Thyroid gland (tissue), 4 donors: ENCODE measurements at regions not wholly inside any gene's neighbourhood (a gene's known extent, or its start where the extent isn't known, plus 50 kb on each side); places are given as distances from the start of the nearest gene placed in this dataset.

Source experiments
- POLR2A ChIP-seq, 2 donors: fragments of 450-650 bp; IDR thresholded peaks; one replicate each; pipeline ENCODE4 v1.6.1; 2017; ENCODE audit warnings: antibody characterized with exemption in 2 of 2, mild to moderate bottlenecking in 2 of 2, moderate library complexity in 1 of 2
- TF ChIP-seq, protein P1 (sequence below), 6 experiments: fragments of 200-600 bp in 3 of 6; fragments of 450-650 bp in 3 of 6; sonication (generic) in 3 of 6; IDR thresholded peaks; one replicate each; pipeline ENCODE4 v1.5.1; 2016 to 2019; ENCODE audit warnings: antibody characterized with exemption in 6 of 6, mild to moderate bottlenecking in 2 of 6, inconsistent platforms in 1 of 6, moderate library complexity in 1 of 6

DNA sequence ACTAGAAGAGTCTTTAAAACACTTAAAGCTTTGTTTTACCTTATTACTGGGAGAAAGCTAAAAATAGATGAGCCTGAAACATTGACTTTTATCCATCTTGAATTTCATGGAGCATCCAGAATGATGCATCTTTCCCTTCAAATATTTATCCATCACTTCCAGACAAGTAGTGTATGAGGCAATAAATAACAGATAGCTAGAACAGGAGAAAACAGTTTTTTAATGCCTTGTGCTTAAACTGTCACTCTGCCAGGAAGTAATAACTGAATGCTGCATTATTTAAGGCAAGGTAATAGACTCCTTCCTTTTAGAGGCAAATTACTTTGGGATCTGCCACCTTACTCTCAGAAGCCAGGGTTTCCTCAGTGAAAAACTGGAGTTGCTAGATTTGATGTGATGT lies 225.8 kb upstream of the NAALADL2 start:
- TF ChIP-seq, protein P1, sequence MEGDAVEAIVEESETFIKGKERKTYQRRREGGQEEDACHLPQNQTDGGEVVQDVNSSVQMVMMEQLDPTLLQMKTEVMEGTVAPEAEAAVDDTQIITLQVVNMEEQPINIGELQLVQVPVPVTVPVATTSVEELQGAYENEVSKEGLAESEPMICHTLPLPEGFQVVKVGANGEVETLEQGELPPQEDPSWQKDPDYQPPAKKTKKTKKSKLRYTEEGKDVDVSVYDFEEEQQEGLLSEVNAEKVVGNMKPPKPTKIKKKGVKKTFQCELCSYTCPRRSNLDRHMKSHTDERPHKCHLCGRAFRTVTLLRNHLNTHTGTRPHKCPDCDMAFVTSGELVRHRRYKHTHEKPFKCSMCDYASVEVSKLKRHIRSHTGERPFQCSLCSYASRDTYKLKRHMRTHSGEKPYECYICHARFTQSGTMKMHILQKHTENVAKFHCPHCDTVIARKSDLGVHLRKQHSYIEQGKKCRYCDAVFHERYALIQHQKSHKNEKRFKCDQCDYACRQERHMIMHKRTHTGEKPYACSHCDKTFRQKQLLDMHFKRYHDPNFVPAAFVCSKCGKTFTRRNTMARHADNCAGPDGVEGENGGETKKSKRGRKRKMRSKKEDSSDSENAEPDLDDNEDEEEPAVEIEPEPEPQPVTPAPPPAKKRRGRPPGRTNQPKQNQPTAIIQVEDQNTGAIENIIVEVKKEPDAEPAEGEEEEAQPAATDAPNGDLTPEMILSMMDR (IDR thresholded peaks at IDR 0.05), result no peak
- TF ChIP-seq POLR2A (IDR thresholded peaks at IDR 0.05), result no peak
